Ecto neural progenitor cell (in vitro differentiated cells): ENCODE measurements at regions not wholly inside any gene's neighbourhood (a gene's known extent, or its start where the extent isn't known, plus 50 kb on each side); places are given as distances from the start of the nearest gene placed in this dataset.

Source experiments
- DNase-seq: peaks from one replicate; pipeline ENCODE4 v3.0.0-alpha.2; 2018; ENCODE audit warnings: low spot score

DNA sequence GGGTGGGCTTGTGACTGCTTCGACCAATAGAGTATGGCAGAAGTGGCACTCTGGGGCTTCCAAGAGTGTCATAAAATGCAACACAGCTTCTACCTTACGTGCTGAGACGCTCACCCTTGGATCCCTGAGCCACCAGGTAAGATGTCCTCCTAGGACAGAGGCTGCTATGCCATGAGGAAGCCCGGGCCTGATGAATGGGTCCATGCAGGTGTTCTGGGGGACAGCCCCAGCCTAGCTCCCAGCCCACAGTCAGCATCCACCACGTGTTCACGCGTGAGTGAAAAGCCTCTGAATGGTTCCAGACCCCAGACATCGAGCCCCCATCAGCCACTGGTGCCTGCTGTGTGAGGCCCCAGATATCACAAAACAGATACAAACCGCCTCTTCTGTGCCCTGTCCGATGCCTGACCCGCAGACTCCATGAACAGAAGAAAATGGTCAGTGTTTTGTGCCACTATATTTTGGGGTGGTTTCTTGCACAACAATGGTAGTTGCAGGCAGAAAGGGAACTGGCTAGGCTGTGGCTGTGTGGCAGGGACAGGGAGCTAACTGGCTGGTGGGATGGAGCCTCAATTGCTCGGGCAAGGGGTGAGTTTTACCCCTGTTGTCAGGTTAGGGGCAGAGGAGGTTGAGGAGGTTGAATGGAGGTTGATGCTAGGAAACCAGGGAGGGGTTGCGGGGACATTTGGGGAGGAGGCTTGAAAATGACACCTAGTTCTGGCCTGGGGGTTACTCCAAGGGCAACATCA is 92.2 kb downstream of the LINGO1 start:
- no peak for DNase-seq

DNA sequence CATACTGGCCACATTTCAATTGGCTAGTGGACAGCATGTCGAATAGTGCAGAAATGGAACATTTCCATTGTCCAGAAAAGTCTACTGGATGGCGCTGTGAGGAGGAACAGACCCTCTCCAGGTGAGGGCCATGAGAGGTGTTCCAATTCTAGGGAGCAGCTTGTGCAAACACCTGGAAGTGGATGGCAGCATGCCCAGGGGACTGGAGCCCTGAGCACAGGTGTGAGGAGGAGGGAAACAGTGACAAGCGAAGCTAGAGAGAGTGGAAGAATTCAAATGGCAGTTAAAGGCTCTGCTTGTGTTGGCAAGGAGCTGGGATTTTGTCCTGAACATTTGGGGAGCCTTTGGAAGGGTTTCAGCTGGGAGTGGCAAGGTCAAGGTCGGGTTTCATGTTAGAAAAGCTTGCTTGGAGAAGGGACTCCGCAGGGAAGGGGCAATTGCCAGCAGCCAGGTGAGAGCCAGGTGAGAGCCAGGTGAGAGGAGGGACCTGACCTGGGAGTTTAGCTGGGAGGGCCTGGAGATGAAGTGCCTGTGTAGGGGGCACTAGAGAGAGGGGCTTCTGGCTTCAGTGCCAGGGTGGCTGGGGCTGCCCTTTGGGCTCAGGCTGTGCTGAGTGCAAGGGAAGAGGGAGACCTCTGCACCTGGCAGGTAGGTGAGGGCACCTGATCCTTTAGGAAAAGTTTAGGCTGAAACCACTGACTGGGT is 93.8 kb downstream of the LINGO1 start:
- DNase-seq: no peak

DNA sequence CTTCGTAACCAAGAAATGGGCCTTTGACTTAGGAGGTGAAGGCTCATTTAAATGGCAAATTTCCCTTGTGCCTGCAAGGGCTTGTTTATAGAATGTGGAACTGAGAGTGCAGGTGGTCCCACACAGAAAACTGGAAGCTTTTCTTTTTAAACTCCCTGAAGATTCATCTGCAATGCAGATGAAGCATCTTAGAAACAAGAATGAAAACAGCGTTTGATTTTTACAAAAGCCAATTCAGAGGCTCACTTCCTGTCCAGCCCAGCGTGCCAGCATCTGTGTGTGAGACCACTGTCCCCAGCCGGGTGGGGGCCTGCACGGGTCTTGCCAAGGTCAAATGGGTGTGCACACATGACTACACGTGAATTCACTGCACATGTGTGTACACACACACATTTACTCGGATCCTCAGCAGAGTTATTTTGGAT is 94.7 kb downstream of the LINGO1 start:
- DNase-seq: no peak

DNA sequence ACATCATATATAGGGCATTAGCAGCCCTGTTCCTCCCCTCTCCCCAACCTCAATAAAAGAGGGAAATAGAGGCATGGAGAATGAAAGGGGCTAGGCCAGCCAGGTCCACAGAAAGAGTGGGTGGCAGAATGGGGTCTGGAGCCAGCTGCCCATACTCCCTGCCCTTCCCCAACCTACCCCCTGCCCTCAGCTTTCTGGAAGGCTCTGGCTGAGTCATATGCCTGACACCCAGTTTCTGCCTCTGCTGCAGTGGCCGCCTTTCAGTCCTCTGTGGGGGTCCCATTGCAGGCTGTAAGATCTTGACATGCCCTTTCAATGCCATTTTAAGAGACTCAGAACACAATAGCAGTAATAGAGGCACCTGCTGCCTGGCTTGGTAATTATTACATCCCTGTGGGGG is 95.7 kb downstream of the LINGO1 start:
- no peak for DNase-seq

DNA sequence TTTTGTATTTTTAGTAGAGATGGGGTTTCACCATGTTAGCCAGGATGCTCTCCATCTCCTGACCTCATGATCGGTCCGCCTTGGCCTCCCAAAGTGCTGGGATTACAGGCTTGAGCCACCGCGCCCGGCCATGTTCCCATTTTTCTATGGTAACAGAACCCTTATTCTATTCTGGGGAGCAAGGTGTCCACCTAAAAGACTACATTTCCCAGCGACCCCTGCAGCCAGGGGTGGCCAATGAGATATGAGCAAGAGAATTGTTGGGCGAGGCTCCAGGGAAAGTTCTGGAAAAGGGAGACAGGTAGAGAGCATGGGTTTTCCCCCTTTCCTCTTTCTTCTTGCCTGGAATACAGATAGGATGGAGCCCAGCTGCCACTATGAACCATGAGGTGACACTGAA is 96.9 kb downstream of the LINGO1 start:
- DNase-seq: no peak
